Adrenal gland (tissue), 5 donors: ENCODE measurements at regions not wholly inside any gene's neighbourhood (a gene's known extent, or its start where the extent isn't known, plus 50 kb on each side); places are given as distances from the start of the nearest gene placed in this dataset.

ENCODE experiments used
- CTCF ChIP-seq, 6 experiments: fragments of 450-650 bp in 4 of 6; fragments of 200-600 bp in 2 of 6; sonication (generic) in 1 of 6; IDR thresholded peaks; 1 replicate in 5 of 6; 2 replicates in 1 of 6; pipeline versions ENCODE4 v1.5.1 to v1.8.0; 2016 to 2021; ENCODE audit warnings: antibody characterized with exemption in 6 of 6, mild to moderate bottlenecking in 2 of 6, moderate library complexity in 1 of 6
- POLR2A ChIP-seq, 2 donors: fragments of 450-650 bp; IDR thresholded peaks; one replicate each; pipeline ENCODE4 v1.6.1; 2017; ENCODE audit warnings: antibody characterized with exemption in 2 of 2, mild to moderate bottlenecking in 2 of 2, moderate library complexity in 1 of 2
- donor health status: DM: no; HTN: no; CAD: no.

GRCh38 chr1:195082183-195082582 lies 1526.1 kb downstream of the KCNT2 start:
- TF ChIP-seq CTCF (IDR thresholded peaks at IDR 0.05) (no peak), POLR2A (IDR thresholded peaks at IDR 0.05) (no peak)
